K562 (cell line): ENCODE measurements at regions not wholly inside any gene's neighbourhood (a gene's known extent, or its start where the extent isn't known, plus 50 kb on each side); places are given as distances from the start of the nearest gene placed in this dataset.

ENCODE experiments used
- ATAC-seq: fragments of 200-7000 bp; cut with Tn5 transposase; 3 replicates; pipeline ENCODE4 v1.9.1; 2020; ENCODE audit warnings: moderate library complexity
- BruUV-seq: library from RNA; stranded (reverse); fragments of 400-500 nt; replicated peaks from 2 replicates; lab custom pipeline; 2021; lab: Mats Ljungman, UMichigan
- CTCF ChIA-PET: fragments of 300-600 bp; formaldehyde crosslinking; extraction: SDS; loops from one replicate; lab custom pipeline; 2021; ENCODE audit warnings: low intra/inter-chr PET ratio; lab: Yijun Ruan, JAX
- POLR2A ChIA-PET: fragments of 300-600, 350-650 bp; sonication (Branson Sonifier 250); formaldehyde crosslinking; extraction: SDS; loops from one replicate; lab custom pipeline; 2021; ENCODE audit warnings: antibody characterized with exemption, inconsistent platforms; lab: Yijun Ruan, JAX
- DNase-seq, 4 experiments: peaks; one replicate each; pipeline versions ENCODE4 v3.0.0 to v3.0.0-alpha.2; 2011 to 2018; ENCODE audit warnings: low spot score in 3 of 4, mixed read lengths in 3 of 4; ENCODE audit errors: extremely low read depth in 1 of 4
- FAIRE-seq: peaks from 2 replicates; lab custom pipeline; 2011; peaks lifted over from hg19 to GRCh38; lab: Jason Lieb, UNC
- H2AFZ ChIP-seq: 2 replicates; pipeline ENCODE4 v1.6.0; 2011; ENCODE audit warnings: low read depth, low read length, control low read depth, inconsistent platforms
- H3K27ac ChIP-seq: fragments of 200-600 bp; 3 replicates; pipeline ENCODE4 v1.8.0; 2011; ENCODE audit warnings: low read depth, mild to moderate bottlenecking, control low read depth, inconsistent platforms, low read length, moderate library complexity, mixed read lengths; ENCODE audit errors: extremely low read depth
- H3K27me3 ChIP-seq, 2 experiments: fragments of 300-600 bp in 1 of 2; 2 replicates in 1 of 2; 3 replicates in 1 of 2; pipeline versions ENCODE4 v1.6.0 to v1.8.0; 2011; ENCODE audit warnings: inconsistent platforms in 2 of 2, low read length in 2 of 2, mild to moderate bottlenecking in 1 of 2, mixed read lengths in 1 of 2, moderate library complexity in 1 of 2; ENCODE audit not compliant: control insufficient read depth in 2 of 2, insufficient read depth in 2 of 2
- H3K36me3 ChIP-seq: fragments of 300-600 bp; 3 replicates; pipeline ENCODE4 v1.8.0; 2011; ENCODE audit warnings: mild to moderate bottlenecking, low read length, inconsistent platforms; ENCODE audit not compliant: control insufficient read depth, insufficient read depth
- H3K4me1 ChIP-seq, 2 experiments: fragments of 200-600 bp in 1 of 2; replicated peaks in 1 of 2; 2 replicates in 1 of 2; 3 replicates in 1 of 2; pipeline versions ENCODE4 v1.5.1 to v1.8.0; 2011; ENCODE audit warnings: inconsistent platforms in 2 of 2, low read length in 2 of 2, mild to moderate bottlenecking in 1 of 2, mixed read lengths in 1 of 2, moderate library complexity in 1 of 2; ENCODE audit not compliant: control insufficient read depth in 2 of 2, insufficient read depth in 2 of 2
- H3K4me2 ChIP-seq: 2 replicates; pipeline ENCODE4 v1.6.1; 2011; ENCODE audit warnings: low read length, control low read depth, inconsistent platforms, mixed read lengths; ENCODE audit not compliant: insufficient read depth
- H3K4me3 ChIP-seq: fragments of 200-600 bp; sonication (generic), shearing (Covaris generic); 2 replicates; pipeline ENCODE4 v1.5.1; 2016; ENCODE audit warnings: control low read depth, inconsistent platforms
- H3K79me2 ChIP-seq: fragments of 200-600 bp; 3 replicates; pipeline ENCODE4 v1.8.0; 2011; ENCODE audit warnings: low read length, inconsistent platforms; ENCODE audit not compliant: control insufficient read depth, insufficient read depth
- H3K9ac ChIP-seq, 2 experiments: 2 replicates each; pipeline versions ENCODE4 v1.6.0 to v1.6.1; 2011; ENCODE audit warnings: low read depth in 2 of 2, low read length in 2 of 2, control low read depth in 1 of 2, inconsistent platforms in 1 of 2, mild to moderate bottlenecking in 1 of 2, mixed read lengths in 1 of 2; ENCODE audit not compliant: insufficient read depth in 1 of 2
- H3K9me1 ChIP-seq: one replicate; pipeline ENCODE4 v1.6.0; 2011; ENCODE audit warnings: inconsistent platforms, mild to moderate bottlenecking, low read length, moderate library complexity; ENCODE audit not compliant: control insufficient read depth, insufficient read depth
- H3K9me3 ChIP-seq: replicated peaks from 2 replicates; pipeline ENCODE4 v1.5.1; 2011; ENCODE audit warnings: low read depth, low read length, inconsistent platforms; ENCODE audit not compliant: control insufficient read depth, insufficient read depth
- H4K20me1 ChIP-seq: replicated peaks from 2 replicates; pipeline ENCODE4 v1.6.1; 2011; ENCODE audit warnings: low read length, inconsistent platforms, mixed read lengths; ENCODE audit not compliant: control insufficient read depth, insufficient read depth
- BRF2 ChIP-seq: IDR thresholded peaks from 3 replicates; pipeline ENCODE4 v1.6.1; 2011; ENCODE audit warnings: borderline replicate concordance, mild to moderate bottlenecking; ENCODE audit not compliant: insufficient read length, insufficient read depth
- CBX2 ChIP-seq: fragments of 200-600 bp; sonication (generic); IDR thresholded peaks from one replicate; pipeline ENCODE4 v1.6.1; 2012; ENCODE audit warnings: mild to moderate bottlenecking, low read length, inconsistent platforms; ENCODE audit not compliant: insufficient read depth, poor library complexity, severe bottlenecking
- GMEB1 ChIP-seq: fragments of 250-450 bp; sonication (Bioruptor Pico); IDR thresholded peaks from 2 replicates; pipeline ENCODE4 v1.4.0; 2020; ENCODE audit warnings: mild to moderate bottlenecking
- HDAC8 ChIP-seq: fragments of 450-650 bp; IDR thresholded peaks from 2 replicates; pipeline ENCODE4 v1.6.1; 2016; ENCODE audit warnings: mild to moderate bottlenecking, missing genetic modification characterization, moderate library complexity, missing compliant biosample characterization
- HMG20A ChIP-seq: fragments of 450-650 bp; formaldehyde crosslinking; conservative IDR thresholded peaks from 2 replicates; pipeline ENCODE4 v1.4.0; 2020; ENCODE audit warnings: mild to moderate bottlenecking, mixed read lengths
- SLC30A9 ChIP-seq: fragments of 250-450 bp; sonication (Bioruptor Pico); IDR thresholded peaks from 2 replicates; pipeline ENCODE4 v1.8.0; 2022; ENCODE audit warnings: mild to moderate bottlenecking, moderate library complexity
- SREBF2 ChIP-seq: sonication (generic); formaldehyde crosslinking; IDR thresholded peaks from 2 replicates; pipeline ENCODE4 v1.4.0; 2020; ENCODE audit warnings: mild to moderate bottlenecking, missing genetic modification reagents
- ZMIZ1 ChIP-seq, 2 experiments: fragments of 150-350 bp in 1 of 2; IDR thresholded peaks; 2 replicates each; pipeline ENCODE4 v1.6.1; 2012 to 2016; ENCODE audit warnings: low read depth in 2 of 2, low read length in 2 of 2, mild to moderate bottlenecking in 1 of 2, moderate library complexity in 1 of 2
- WGBS: fragments of 100-300 bp; shearing (Covaris generic); methylation state at CpG from one replicate; pipeline ENCODE4 v1.1.6; 2016; ENCODE audit warnings: low coverage, mixed read lengths; ENCODE audit not compliant: insufficient coverage; ENCODE audit errors: missing lambda C conversion rate; 5-methylcytosine and 5-hydroxymethylcytosine counted together
- in situ Hi-C: fragments of 300-500 bp; cut with MboI; formaldehyde crosslinking; loops from 4 replicates; pipeline ENCODE4 v1.15.0; 2018; ENCODE audit warnings: inconsistent platforms, mixed read lengths
- intact Hi-C: fragments of 100-400 bp; cut with micrococcal nuclease; formaldehyde crosslinking; loops from 2 replicates; pipeline ENCODE4 v1.14.2; 2022

DNA sequence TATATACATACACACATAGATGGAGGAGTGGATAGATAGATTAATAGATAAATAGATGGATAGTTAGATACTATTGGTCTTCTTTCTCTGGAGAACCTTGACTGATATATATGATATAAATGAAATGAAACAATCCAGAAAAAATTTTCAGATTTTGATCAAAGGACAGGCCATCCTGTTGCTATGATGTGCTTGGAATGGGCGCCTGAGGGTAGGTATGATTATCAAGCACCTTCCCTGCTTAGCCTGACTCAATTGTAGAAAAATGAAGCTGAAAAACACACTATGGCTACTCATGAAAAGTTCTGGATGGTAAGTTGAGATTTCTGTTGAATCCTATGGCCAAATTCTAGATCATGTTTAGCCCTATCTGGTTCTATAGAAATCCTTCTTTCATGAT, 266.5 kb upstream of the KLF4 start:
- Histone ChIP-seq H4K20me1 (no peaks in the 10 kb centered on the region), H3K4me2 (no peak overlapping the region), H3K9ac (no peak overlapping the region), H2AFZ (no peak overlapping the region), H3K36me3 (no peaks in the 10 kb centered on the region), H3K27me3 (no peaks in the 10 kb centered on the region), H3K9me3 (no peaks in the 10 kb centered on the region), H3K9me1 (no peaks in the 10 kb centered on the region), H3K27ac (no peak overlapping the region), H3K4me1 (peaks cover 0 to 6% of the 10 kb centered on the region in 2 experiments; a peak in 3 of 5 replicates), H3K79me2 (no peaks in the 10 kb centered on the region), H3K4me3 (no peak overlapping the region)
- in situ Hi-C loops, result no loop called here
- DNase-seq (no peak), FAIRE-seq (no peak), ATAC-seq (no peak)
- WGBS, result 53% methylated on average over 1 of the region's 1 CpG
- intact Hi-C loops, result no loop called here
- no TSS peak for BruUV-seq
- ChIA-PET POLR2A (no interaction called here), CTCF (no interaction called here)
- no peak for TF ChIP-seq ZMIZ1 (IDR thresholded peaks at IDR 0.05; ENCODE audit: low read depth in 2 of 2, low read length in 2 of 2)
- TF ChIP-seq CBX2, result no peak
- no peak for TF ChIP-seq GMEB1 (CRISPR knock-in tag)
- TF ChIP-seq BRF2, result no peak
- no peak for TF ChIP-seq HDAC8 (tag)
- no peak for TF ChIP-seq SLC30A9 (CRISPR knock-in tag)
- no peak for TF ChIP-seq HMG20A (CRISPR knock-in tag)
- no peak for TF ChIP-seq SREBF2
